BJ (cell line): ENCODE measurements at regions not wholly inside any gene's neighbourhood (a gene's known extent, or its start where the extent isn't known, plus 50 kb on each side); places are given as distances from the start of the nearest gene placed in this dataset.
"Not testable (repeated sequence)": the region's sequence is repeated elsewhere in the genome, so short reads cannot be mapped to it uniquely, and the experiment has no call there.

ENCODE experiments used
- CTCF ChIA-PET: fragments of 350-600 bp; formaldehyde crosslinking; extraction: SDS; loops from one replicate; lab custom pipeline; 2021; ENCODE audit warnings: antibody characterized with exemption, inconsistent platforms; lab: Yijun Ruan, JAX
- POLR2A ChIA-PET: fragments of 300-600 bp; sonication (Branson Sonifier 250); formaldehyde crosslinking; extraction: SDS; loops from one replicate; lab custom pipeline; 2021; ENCODE audit warnings: antibody characterized with exemption; lab: Charles Lee
- DNase-seq: peaks from one replicate; pipeline ENCODE4 v3.0.0-alpha.2; 2011; ENCODE audit warnings: low read depth
- H3K27me3 ChIP-seq: 2 replicates; pipeline ENCODE4 v1.6.0; 2011; ENCODE audit warnings: low read length; ENCODE audit not compliant: control insufficient read depth, insufficient read depth
- H3K36me3 ChIP-seq: 2 replicates; pipeline ENCODE4 v1.5.1; 2011; ENCODE audit warnings: low read length; ENCODE audit not compliant: control insufficient read depth, insufficient read depth
- H3K4me3 ChIP-seq: 2 replicates; pipeline ENCODE4 v1.5.1; 2011; ENCODE audit warnings: low read depth, mild to moderate bottlenecking, control low read depth, low read length
- TF ChIP-seq, protein P1 (sequence below): IDR thresholded peaks from 2 replicates; pipeline ENCODE4 v1.5.1; 2011; ENCODE audit warnings: low read depth, mild to moderate bottlenecking, control low read depth, inconsistent platforms, low read length, moderate library complexity; ENCODE audit not compliant: insufficient read depth

DNA sequence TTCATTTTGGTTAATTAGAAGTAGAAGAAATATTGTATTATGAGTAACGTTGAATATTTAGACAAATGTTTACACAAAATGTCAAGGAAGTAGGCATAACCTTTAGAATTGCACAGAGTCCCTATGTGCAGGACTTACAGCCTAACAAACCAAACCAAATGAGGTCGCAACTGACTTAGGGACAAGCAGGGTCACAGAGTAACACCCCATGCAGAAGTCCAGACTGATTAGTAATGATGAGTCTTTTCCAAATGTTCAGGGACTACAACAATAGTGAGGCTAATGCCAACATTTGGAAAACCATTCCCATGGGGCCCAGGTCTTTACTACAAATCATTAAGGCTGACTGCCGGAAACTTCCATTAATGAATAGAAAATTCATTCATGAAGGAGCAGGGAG is 452.5 kb upstream of the CHAC2 start:
- H3K27me3 ChIP-seq = no peaks in the 10 kb centered on the region
- TF ChIP-seq, protein P1, sequence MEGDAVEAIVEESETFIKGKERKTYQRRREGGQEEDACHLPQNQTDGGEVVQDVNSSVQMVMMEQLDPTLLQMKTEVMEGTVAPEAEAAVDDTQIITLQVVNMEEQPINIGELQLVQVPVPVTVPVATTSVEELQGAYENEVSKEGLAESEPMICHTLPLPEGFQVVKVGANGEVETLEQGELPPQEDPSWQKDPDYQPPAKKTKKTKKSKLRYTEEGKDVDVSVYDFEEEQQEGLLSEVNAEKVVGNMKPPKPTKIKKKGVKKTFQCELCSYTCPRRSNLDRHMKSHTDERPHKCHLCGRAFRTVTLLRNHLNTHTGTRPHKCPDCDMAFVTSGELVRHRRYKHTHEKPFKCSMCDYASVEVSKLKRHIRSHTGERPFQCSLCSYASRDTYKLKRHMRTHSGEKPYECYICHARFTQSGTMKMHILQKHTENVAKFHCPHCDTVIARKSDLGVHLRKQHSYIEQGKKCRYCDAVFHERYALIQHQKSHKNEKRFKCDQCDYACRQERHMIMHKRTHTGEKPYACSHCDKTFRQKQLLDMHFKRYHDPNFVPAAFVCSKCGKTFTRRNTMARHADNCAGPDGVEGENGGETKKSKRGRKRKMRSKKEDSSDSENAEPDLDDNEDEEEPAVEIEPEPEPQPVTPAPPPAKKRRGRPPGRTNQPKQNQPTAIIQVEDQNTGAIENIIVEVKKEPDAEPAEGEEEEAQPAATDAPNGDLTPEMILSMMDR = no peak
- CTCF ChIA-PET = no interaction called here
- POLR2A ChIA-PET = no interaction called here
- no peak for DNase-seq
- no peak overlapping the region for H3K4me3 ChIP-seq
- no peaks in the 10 kb centered on the region for H3K36me3 ChIP-seq

GRCh38 chr2:53314718-53315117 is 452.9 kb upstream of the CHAC2 start:
- ChIA-PET CTCF (no interaction called here), POLR2A (no interaction called here)
- Histone ChIP-seq H3K36me3 (no peaks in the 10 kb centered on the region), H3K27me3 (no peaks in the 10 kb centered on the region), H3K4me3 (no peak overlapping the region)
- no peak for DNase-seq
- TF ChIP-seq, protein P1 = no peak

- POLR2A ChIA-PET, DNase-seq, H3K27me3 ChIP-seq, H3K36me3 ChIP-seq, CTCF ChIA-PET, H3K4me3 ChIP-seq: not testable (repeated sequence)
Observed at GRCh38 chr2:53313644-53314043, 454.0 kb upstream of the CHAC2 start.

GRCh38 chr2:53312721-53313120 is 454.9 kb upstream of the CHAC2 start:
- Histone ChIP-seq H3K4me3 (no peak overlapping the region), H3K36me3 (no peaks in the 10 kb centered on the region), H3K27me3 (no peaks in the 10 kb centered on the region)
- no peak for DNase-seq
- POLR2A ChIA-PET = no interaction called here
- CTCF ChIA-PET = no interaction called here
- TF ChIP-seq, protein P1 = no peak

GRCh38 chr2:53312181-53312580 is 455.4 kb upstream of the CHAC2 start:
- H3K4me3 ChIP-seq = no peak overlapping the region
- H3K36me3 ChIP-seq = no peaks in the 10 kb centered on the region
- ChIA-PET POLR2A (no interaction called here), CTCF (no interaction called here)
- TF ChIP-seq, protein P1 = no peak
- DNase-seq = no peak
- no peaks in the 10 kb centered on the region for H3K27me3 ChIP-seq

- TF ChIP-seq, protein P1 = no peak
- Histone ChIP-seq H3K36me3 (no peaks in the 10 kb centered on the region), H3K4me3 (no peak overlapping the region), H3K27me3 (no peaks in the 10 kb centered on the region)
- no peak for DNase-seq
- CTCF ChIA-PET = no interaction called here
- POLR2A ChIA-PET = no interaction called here
Observed at GRCh38 chr2:53303012-53303578, 464.5 kb upstream of the CHAC2 start.
